ENCODE measurements at regions not wholly inside any gene's neighbourhood (a gene's known extent, or its start where the extent isn't known, plus 50 kb on each side); places are given as distances from the start of the nearest gene placed in this dataset.

- H3K4me3 ChIP-seq = no peak overlapping the region
- TF ChIP-seq CTCF (IDR thresholded peaks at IDR 0.05) = no peak
- DNase-seq (ENCODE audit: low spot score) = no peak
- no peak overlapping the region for H3K27ac ChIP-seq
Measured at GRCh38 chr2:195124391-195125079, 532.5 kb upstream of the SLC39A10 start.

GRCh38 chr2:195122653-195123052 is 534.4 kb upstream of the SLC39A10 start:
- Histone ChIP-seq H3K4me3 (no peak overlapping the region), H3K27ac (no peak overlapping the region)
- no peak for TF ChIP-seq CTCF (IDR thresholded peaks at IDR 0.05)
- DNase-seq (ENCODE audit: low spot score) = no peak

- TF ChIP-seq CTCF (IDR thresholded peaks at IDR 0.05) = no peak
- DNase-seq (ENCODE audit: low spot score) = no peak
- no peak overlapping the region for H3K4me3 ChIP-seq
Measured at GRCh38 chr2:195121341-195121740, 535.7 kb upstream of the SLC39A10 start.

GRCh38 chr2:195119231-195119630 is 537.8 kb upstream of the SLC39A10 start:
- DNase-seq (ENCODE audit: low spot score) = no peak
- TF ChIP-seq CTCF (IDR thresholded peaks at IDR 0.05) = no peak
- H3K4me3 ChIP-seq = no peak overlapping the region
- no peak overlapping the region for H3K27ac ChIP-seq

More at GRCh38 chr2:195121341-195121740, 535.7 kb upstream of the SLC39A10 start:
- H3K27ac ChIP-seq = no peak overlapping the region

- H3K4me3 ChIP-seq = no peak overlapping the region
- H3K27ac ChIP-seq = no peak overlapping the region
- no peak for DNase-seq (ENCODE audit: low spot score)
- TF ChIP-seq CTCF (IDR thresholded peaks at IDR 0.05) = no peak
Measured at GRCh38 chr2:195118276-195118675, 538.8 kb upstream of the SLC39A10 start.

GRCh38 chr2:195117011-195117410 is 540.0 kb upstream of the SLC39A10 start:
- Histone ChIP-seq H3K4me3 (no peak overlapping the region), H3K27ac (no peak overlapping the region)
- no peak for TF ChIP-seq CTCF (IDR thresholded peaks at IDR 0.05)
- no peak for DNase-seq (ENCODE audit: low spot score)

- H3K27ac ChIP-seq = no peak overlapping the region
- no peak for TF ChIP-seq CTCF (IDR thresholded peaks at IDR 0.05)
- H3K4me3 ChIP-seq = no peak overlapping the region
- no peak for DNase-seq (ENCODE audit: low spot score)
Measured at GRCh38 chr2:195115738-195116137, 541.3 kb upstream of the SLC39A10 start.
